A172 (cell line): ENCODE measurements at regions not wholly inside any gene's neighbourhood (a gene's known extent, or its start where the extent isn't known, plus 50 kb on each side); places are given as distances from the start of the nearest gene placed in this dataset.

Source experiments
- DNase-seq: peaks from one replicate; pipeline ENCODE4 v3.0.0-alpha.2; 2015; ENCODE audit warnings: low spot score

GRCh38 chr5:89275066-89275855, 392.3 kb upstream of the MEF2C start:
- no peak for DNase-seq

- DNase-seq, result no peak
These were observed 390.3 kb upstream of the MEF2C start for GRCh38 chr5:89273289-89273688.

GRCh38 chr5:89270901-89271300, 387.9 kb upstream of the MEF2C start:
- no peak for DNase-seq

GRCh38 chr5:89269721-89270120, 386.7 kb upstream of the MEF2C start:
- DNase-seq, result no peak

- DNase-seq, result no peak
These were observed 385.5 kb upstream of the MEF2C start for GRCh38 chr5:89268460-89268859.

- DNase-seq, result no peak
These were observed 384.8 kb upstream of the MEF2C start for GRCh38 chr5:89267788-89268187.

- DNase-seq, result peak; percentile 27
These were observed 382.7 kb upstream of the MEF2C start for GRCh38 chr5:89265511-89266179.

GRCh38 chr5:89263846-89264245, 380.9 kb upstream of the MEF2C start:
- DNase-seq, result no peak

GRCh38 chr5:89262030-89262429, 379.0 kb upstream of the MEF2C start:
- DNase-seq, result no peak

- DNase-seq, result no peak
These were observed 377.3 kb upstream of the MEF2C start for GRCh38 chr5:89260254-89260653.

- peak; percentile 66 for DNase-seq
These were observed 373.0 kb upstream of the MEF2C start for GRCh38 chr5:89255845-89256463.

- no peak for DNase-seq
These were observed 370.8 kb upstream of the MEF2C start for GRCh38 chr5:89253666-89254352.

GRCh38 chr5:89246864-89247263, 363.9 kb upstream of the MEF2C start:
- DNase-seq, result no peak

- peak; percentile 37 for DNase-seq
These were observed 363.3 kb upstream of the MEF2C start for GRCh38 chr5:89246252-89246651.

- DNase-seq, result no peak
These were observed 360.6 kb upstream of the MEF2C start for GRCh38 chr5:89243611-89244010.

- DNase-seq, result peak; percentile 35
These were observed 358.2 kb upstream of the MEF2C start for GRCh38 chr5:89241186-89241585.

- DNase-seq, result peak; percentile 59
These were observed 353.9 kb upstream of the MEF2C start for GRCh38 chr5:89236900-89237299.

- DNase-seq, result no peak
These were observed 350.5 kb upstream of the MEF2C start for GRCh38 chr5:89233462-89233861.

GRCh38 chr5:89232139-89232603, 349.2 kb upstream of the MEF2C start:
- no peak for DNase-seq

GRCh38 chr5:89230178-89230577, 347.2 kb upstream of the MEF2C start:
- DNase-seq, result no peak

- no peak for DNase-seq
These were observed 346.5 kb upstream of the MEF2C start for GRCh38 chr5:89229331-89230070.

GRCh38 chr5:89228355-89228754, 345.4 kb upstream of the MEF2C start:
- no peak for DNase-seq
